Renal pelvis (tissue), 1 donor: ENCODE measurements at regions not wholly inside any gene's neighbourhood (a gene's known extent, or its start where the extent isn't known, plus 50 kb on each side); places are given as distances from the start of the nearest gene placed in this dataset.
A peak's percentile ranks its signal among the peaks of the same experiment; 100 is the strongest.

ENCODE experiments used
- DNase-seq: peaks from one replicate; pipeline ENCODE4 v3.0.0-alpha.2; 2013

DNA sequence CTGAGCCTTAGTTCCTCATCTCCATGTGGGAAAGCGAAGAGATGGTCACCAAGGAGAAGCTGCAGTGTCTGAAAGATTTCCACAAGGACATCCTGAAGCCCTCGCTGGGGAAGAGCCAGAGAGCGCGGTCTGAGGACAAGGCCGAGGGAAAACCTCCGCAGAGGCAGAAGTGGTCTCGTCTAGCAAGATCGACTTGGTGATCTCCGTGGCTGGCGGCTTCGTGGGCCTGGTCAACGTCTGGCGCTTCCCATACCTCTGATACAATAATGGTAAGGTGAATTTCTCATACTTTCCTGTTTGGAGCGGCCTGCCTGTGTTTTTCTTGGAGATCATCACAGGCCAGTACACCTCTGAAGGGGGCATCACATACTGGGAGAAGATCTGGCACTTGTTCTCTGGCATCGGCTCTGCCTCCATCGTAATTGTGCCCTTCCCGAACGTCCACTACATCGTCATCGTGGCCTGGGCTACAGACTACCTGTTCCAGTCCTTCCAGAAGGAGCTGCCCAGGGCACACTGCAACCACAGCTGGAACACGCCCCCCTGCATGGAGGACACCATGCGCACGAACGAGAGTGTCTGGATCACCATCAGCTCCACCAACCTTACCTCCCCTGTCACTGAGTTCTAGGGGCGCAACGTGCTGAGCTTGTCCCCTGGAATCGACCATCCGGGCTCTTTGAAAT lies 841.1 kb upstream of the TMPRSS15 start:
- no peak for DNase-seq

- no peak for DNase-seq
Measured at GRCh38 chr21:19245188-19245580, 841.6 kb upstream of the TMPRSS15 start.

- no peak for DNase-seq
Measured at GRCh38 chr21:19246018-19246417, 842.4 kb upstream of the TMPRSS15 start.

GRCh38 chr21:19256934-19257660 lies 853.5 kb upstream of the TMPRSS15 start:
- DNase-seq = no peak

DNA sequence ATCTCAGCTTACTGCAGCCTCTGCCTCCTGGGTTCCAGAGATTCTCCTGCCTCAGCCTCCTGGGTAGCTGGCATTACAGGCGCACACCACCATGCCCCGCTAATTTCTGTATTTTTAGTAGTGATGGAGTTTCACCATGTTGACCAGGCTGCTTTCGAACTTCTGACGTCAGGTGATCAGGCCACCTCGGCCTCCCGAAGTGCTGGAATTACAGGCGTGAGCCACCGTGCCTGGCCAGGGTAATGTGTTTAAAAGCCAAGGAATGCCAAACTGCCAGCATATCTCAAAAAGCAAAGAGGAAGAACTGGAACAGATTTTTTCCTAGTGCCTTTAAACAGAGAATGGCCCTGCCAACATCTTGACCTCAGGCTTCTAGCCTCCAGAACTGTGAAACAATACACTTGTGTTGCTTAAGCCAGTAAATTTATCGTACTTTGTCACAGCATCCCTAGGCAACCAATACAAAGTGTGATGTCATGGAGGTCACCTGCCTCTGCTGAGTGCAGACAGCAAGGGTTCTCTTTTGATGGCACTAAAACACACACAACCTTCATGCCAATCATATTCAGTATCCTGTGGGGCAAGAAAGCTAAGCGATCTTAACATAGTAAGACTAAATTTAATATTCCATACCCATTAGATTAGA lies 858.3 kb upstream of the TMPRSS15 start:
- DNase-seq = peak; percentile 57

DNA sequence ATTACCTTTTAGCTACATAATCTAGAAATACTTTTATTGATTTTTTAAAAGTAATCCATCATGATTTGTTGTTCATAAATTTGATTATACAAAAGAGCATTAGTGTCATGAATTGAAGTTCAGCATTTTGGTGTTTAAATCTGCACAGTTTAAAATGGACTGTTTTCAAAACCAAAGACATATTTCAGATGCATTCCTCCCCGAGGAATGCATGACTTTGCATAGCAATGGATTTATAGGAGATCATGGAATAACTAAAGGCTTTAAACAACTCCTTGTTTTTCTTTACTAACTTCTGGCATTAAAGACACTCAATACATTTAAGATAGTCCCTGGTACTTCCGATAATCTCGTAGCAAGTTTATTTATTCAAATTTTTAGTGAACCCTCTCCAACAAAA lies 863.1 kb upstream of the TMPRSS15 start:
- no peak for DNase-seq

DNA sequence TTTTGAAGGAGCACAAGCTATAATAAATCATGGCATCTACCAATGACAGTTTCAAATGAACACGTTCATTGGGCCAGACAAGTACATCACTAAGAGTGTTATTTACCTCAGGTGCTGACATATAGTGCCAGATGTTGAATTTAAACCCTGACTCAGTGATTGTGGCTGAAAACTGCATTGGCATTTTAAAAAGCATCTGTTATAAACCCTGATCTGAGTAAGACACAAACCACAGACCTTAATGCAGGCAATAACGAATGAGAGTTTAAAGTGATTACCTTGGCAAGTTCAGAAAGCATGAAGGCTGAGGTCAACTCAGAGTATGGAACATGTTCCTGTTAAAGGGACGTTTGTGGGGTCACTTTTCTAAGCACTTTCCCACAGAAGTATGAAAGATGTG lies 865.1 kb upstream of the TMPRSS15 start:
- DNase-seq = no peak

- no peak for DNase-seq
Measured at GRCh38 chr21:19275065-19275464, 871.5 kb upstream of the TMPRSS15 start.

DNA sequence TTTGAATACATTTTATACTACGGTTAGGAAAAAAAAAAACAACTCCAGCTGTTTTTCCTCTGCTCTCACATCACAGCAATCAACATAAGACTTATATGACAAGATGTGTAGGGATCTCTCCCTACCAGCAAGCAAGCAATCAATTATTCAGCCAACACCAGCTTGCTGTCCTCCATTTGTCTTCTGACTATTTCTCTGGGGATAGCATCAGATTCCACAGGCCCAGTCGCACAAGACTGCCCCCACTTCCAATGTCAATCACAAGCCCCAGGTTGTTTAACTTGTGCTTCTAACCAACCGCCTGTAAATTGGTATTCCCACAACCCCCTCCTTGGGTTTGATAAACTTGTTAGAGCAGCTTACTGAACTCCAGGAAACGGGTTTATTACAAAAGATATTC lies 873.1 kb upstream of the TMPRSS15 start:
- peak; percentile 27 for DNase-seq

- no peak for DNase-seq
Measured at GRCh38 chr21:19286876-19287275, 883.3 kb upstream of the TMPRSS15 start.

- DNase-seq = no peak
Measured at GRCh38 chr21:19290328-19290727, 886.7 kb upstream of the TMPRSS15 start.

GRCh38 chr21:19320291-19320690 lies 916.7 kb upstream of the TMPRSS15 start:
- DNase-seq = no peak

DNA sequence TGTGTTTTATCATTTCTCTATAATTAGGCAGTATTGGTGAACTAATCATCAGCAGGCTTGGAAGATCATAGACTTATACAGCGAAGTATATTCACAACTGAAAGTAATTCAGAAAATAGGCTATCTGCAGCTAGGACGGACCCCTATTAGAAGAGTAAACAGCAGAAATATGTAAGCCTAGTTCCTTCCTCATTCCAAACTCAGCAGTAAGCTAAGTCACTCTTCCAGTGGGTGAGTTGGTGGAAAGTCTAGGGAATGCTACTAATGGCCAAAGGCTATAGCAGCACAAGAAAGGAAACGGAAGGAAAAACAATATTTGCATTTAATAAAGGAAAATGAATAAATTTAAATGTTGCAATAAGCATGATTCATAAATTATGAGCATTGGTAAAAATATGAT lies 918.1 kb upstream of the TMPRSS15 start:
- no peak for DNase-seq

DNA sequence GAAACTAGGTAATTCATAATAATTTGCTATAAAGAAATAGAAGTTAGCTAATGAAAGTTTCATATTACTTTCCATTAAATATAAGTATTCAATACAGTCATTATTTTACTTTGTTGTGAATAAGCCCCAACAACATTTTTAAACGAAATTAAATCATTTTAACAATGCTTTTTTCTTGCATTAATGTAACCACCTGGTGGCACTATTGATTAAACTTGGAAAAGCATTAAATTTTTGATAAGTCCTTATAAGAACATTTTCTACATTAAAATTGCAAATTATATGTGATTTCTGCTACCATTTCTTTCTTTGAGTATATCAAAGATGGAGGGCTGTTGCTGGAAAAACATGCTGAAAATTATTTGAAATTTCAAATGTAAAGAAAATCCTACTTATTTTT lies 918.8 kb upstream of the TMPRSS15 start:
- DNase-seq = no peak

- no peak for DNase-seq
Measured at GRCh38 chr21:19326531-19327319, 923.1 kb upstream of the TMPRSS15 start.

DNA sequence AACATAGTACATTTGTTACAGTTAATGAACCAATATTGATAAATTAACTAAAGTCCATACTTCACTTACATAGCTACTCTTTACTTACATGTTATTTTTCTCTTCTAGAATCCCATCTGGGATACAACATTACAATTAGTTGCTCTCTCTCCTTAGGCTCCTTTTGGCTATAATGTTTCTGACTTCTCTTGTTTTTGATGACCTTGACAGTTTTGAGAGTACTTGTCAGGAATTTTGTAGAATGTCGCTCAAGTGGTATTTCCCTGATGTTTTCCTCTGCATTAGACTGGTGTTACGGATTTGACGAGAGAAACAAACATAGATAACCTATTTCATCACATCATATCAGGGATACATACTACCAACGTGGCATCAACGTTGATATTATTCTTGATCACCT lies 925.4 kb upstream of the TMPRSS15 start:
- no peak for DNase-seq

- no peak for DNase-seq
Measured at GRCh38 chr21:19340303-19340702, 936.7 kb upstream of the TMPRSS15 start.

- no peak for DNase-seq
Measured at GRCh38 chr21:19340954-19341353, 937.4 kb upstream of the TMPRSS15 start.

GRCh38 chr21:19343711-19344110 lies 940.1 kb upstream of the TMPRSS15 start:
- no peak for DNase-seq

DNA sequence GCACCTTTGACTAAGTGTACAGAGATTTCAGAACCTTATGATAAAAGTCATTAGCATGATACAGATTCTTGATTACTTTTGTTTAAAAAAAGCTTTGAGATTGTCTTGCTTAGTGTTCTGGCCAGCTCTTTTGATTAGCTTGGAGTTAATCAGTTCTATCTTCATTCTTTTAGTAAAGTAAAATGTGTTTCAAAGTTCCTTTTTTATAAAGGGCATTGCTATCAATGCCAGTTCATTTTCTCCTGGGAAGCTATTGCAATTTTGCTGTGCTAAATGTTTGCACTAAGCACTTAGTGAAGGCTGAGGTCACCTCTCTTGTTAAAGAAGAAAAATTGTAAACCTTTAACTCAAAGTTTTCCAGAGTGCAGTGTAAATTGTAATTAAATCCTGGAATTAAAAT lies 946.7 kb upstream of the TMPRSS15 start:
- DNase-seq = no peak

- DNase-seq = peak; percentile 22
Measured at GRCh38 chr21:19353256-19353655, 949.7 kb upstream of the TMPRSS15 start.

DNA sequence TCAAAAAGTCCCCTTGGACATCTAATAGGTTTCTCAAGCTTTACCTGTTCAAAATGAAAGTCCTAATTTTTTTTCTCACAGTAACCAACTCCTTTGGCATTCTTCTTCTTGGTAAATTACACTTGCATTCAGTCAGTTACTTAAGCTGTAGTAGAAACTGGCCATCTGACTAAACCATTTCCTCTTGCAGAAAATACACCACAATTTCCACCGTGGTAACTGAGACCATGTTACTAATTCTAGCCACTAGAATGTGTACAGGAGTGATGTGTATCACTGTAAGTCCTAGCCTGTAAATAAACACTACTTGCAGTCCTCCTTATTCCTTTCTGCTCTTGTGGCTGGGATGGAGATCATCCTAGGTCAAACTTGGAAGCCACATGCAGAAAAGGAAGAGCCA lies 965.4 kb upstream of the TMPRSS15 start:
- no peak for DNase-seq

GRCh38 chr21:19392390-19392789 lies 988.8 kb upstream of the TMPRSS15 start:
- DNase-seq = no peak
